Common myeloid progenitor, CD34-positive (primary cell): ENCODE measurements at regions not wholly inside any gene's neighbourhood (a gene's known extent, or its start where the extent isn't known, plus 50 kb on each side); places are given as distances from the start of the nearest gene placed in this dataset.
A peak's percentile ranks its signal among the peaks of the same experiment; 100 is the strongest.

Source experiments
- CTCF ChIA-PET: fragments of 350-600 bp; sonication (Branson Sonifier 250); formaldehyde crosslinking; loops from one replicate; lab custom pipeline; 2021; ENCODE audit warnings: antibody characterized with exemption; lab: Charles Lee
- POLR2A ChIA-PET: fragments of 350-600 bp; sonication (Branson Sonifier 250); formaldehyde crosslinking; loops from one replicate; lab custom pipeline; 2021; ENCODE audit warnings: antibody characterized with exemption; lab: Charles Lee
- DNase-seq, 3 donors: peaks; one replicate each; pipeline versions ENCODE4 v3.0.0 to v3.0.0-alpha.2; 2013
- H3K27ac ChIP-seq, 2 experiments: 1 replicate in 1 of 2; 2 replicates in 1 of 2; pipeline ENCODE4 v1.7.0; 2013; ENCODE audit warnings: inconsistent platforms in 2 of 2, low read length in 2 of 2, mild to moderate bottlenecking in 2 of 2, low read depth in 1 of 2, moderate library complexity in 1 of 2; ENCODE audit not compliant: severe bottlenecking in 2 of 2, insufficient read depth in 1 of 2, poor library complexity in 1 of 2
- H3K27me3 ChIP-seq, 5 experiments: replicated peaks in 2 of 5; 1 replicate in 3 of 5; 2 replicates in 2 of 5; pipeline versions ENCODE4 v1.6.1 to v1.7.0; 2013; ENCODE audit warnings: low read length in 4 of 5, mild to moderate bottlenecking in 2 of 5, moderate library complexity in 2 of 5, inconsistent platforms in 1 of 5; ENCODE audit not compliant: insufficient read depth in 5 of 5, control insufficient read depth in 4 of 5
- H3K36me3 ChIP-seq, 4 experiments: 1 replicate in 2 of 4; 2 replicates in 2 of 4; pipeline versions ENCODE4 v1.6.1 to v1.7.0; 2013; ENCODE audit warnings: low read length in 3 of 4, control low read depth in 1 of 4, mild to moderate bottlenecking in 1 of 4; ENCODE audit not compliant: control insufficient read depth in 4 of 4, insufficient read depth in 4 of 4
- H3K4me1 ChIP-seq, 4 experiments: 1 replicate in 3 of 4; 2 replicates in 1 of 4; pipeline versions ENCODE4 v1.6.1 to v1.7.1; 2013; ENCODE audit warnings: low read length in 3 of 4, mild to moderate bottlenecking in 3 of 4, control low read depth in 1 of 4, inconsistent platforms in 1 of 4, moderate library complexity in 1 of 4; ENCODE audit not compliant: control insufficient read depth in 4 of 4, insufficient read depth in 4 of 4; ENCODE audit errors: control extremely low read depth in 1 of 4
- H3K4me3 ChIP-seq, 7 experiments: 1 replicate in 4 of 7; 2 replicates in 3 of 7; pipeline versions ENCODE4 v1.5.1 to v1.7.0; 2013; ENCODE audit warnings: mild to moderate bottlenecking in 7 of 7, low read length in 6 of 7, moderate library complexity in 6 of 7, inconsistent platforms in 2 of 7, low read depth in 2 of 7, control low read depth in 1 of 7; ENCODE audit not compliant: insufficient read depth in 4 of 7, control insufficient read depth in 1 of 7; ENCODE audit errors: extremely low read depth in 1 of 7
- H3K9me3 ChIP-seq, 5 experiments: 1 replicate in 4 of 5; 2 replicates in 1 of 5; pipeline versions ENCODE4 v1.6.1 to v1.7.1; 2013; ENCODE audit warnings: low read length in 4 of 5, mild to moderate bottlenecking in 2 of 5, inconsistent platforms in 1 of 5, low read depth in 1 of 5, moderate library complexity in 1 of 5; ENCODE audit not compliant: control insufficient read depth in 4 of 5, insufficient read depth in 2 of 5; ENCODE audit errors: control extremely low read depth in 1 of 5
- WGBS: methylation state at CpG from one replicate; pipeline ENCODE4 v1.1.5; 2013; ENCODE audit not compliant: insufficient coverage; 5-methylcytosine and 5-hydroxymethylcytosine counted together

GRCh38 chr15:70510433-70510832 lies 252.9 kb downstream of the UACA start:
- Histone ChIP-seq H3K9me3 (peaks cover 0 to 13% (median 6%) of the 10 kb centered on the region in 5 experiments), H3K4me1 (peaks cover 20 to 71% (median 52%) of the 10 kb centered on the region in 4 experiments), H3K27me3 (no peaks in the 10 kb centered on the region), H3K4me3 (no peak overlapping the region), H3K36me3 (no peaks in the 10 kb centered on the region), H3K27ac (no peak overlapping the region)
- ChIA-PET CTCF (interaction anchor here (1.1 to 19.2 kb wide), 5 partner anchors 11 to 44 kb away, joined by 3 to 281 read pairs (median 7); no protein-coding TSS in a partner anchor), POLR2A (interaction anchor here (1.2 kb wide), 1 partner anchor 413 kb away, joined by 3 read pairs; the partner anchor contains the start of gene TLE3)
- no peak for DNase-seq
- WGBS: 100% methylated on average over 1 of the region's 2 CpGs

GRCh38 chr15:70509731-70510143 lies 253.6 kb downstream of the UACA start:
- POLR2A ChIA-PET: interaction anchor here (1.2 to 1.5 kb wide), 2 partner anchors 14 to 412 kb away, joined by 3 read pairs; partner anchors contain the start of gene TLE3

DNA sequence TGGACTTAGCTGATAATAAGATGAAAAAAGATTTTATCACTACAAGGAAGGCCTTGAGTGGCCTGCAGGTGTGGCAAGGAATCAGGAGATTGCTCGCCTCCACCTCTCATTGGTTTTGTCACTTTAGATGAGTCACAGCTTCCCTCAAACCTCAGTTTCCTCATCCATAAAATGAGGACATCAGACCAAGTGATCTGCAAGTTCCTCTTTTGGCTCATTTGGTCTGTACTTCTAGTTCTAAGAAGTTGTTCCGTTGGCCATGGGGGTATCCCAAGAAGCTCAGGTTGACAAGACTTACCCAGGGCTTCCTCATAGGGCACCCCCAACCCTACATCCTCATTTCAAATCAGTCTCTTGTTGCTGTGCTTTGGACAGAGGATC lies 254.1 kb downstream of the UACA start:
- Histone ChIP-seq H3K4me1 (peaks cover 24 to 76% (median 57%) of the 10 kb centered on the region in 4 experiments), H3K4me3 (no peak overlapping the region), H3K9me3 (peaks cover 0 to 13% (median 6%) of the 10 kb centered on the region in 5 experiments), H3K27me3 (no peaks in the 10 kb centered on the region), H3K27ac (no peak overlapping the region), H3K36me3 (no peaks in the 10 kb centered on the region)
- peak in 2 of 3 donors; percentile 91 to 92 for DNase-seq
- CTCF ChIA-PET: interaction anchor here (0.8 to 19.2 kb wide), 9 partner anchors 9 to 51 kb away, joined by 3 to 281 read pairs (median 4); no protein-coding TSS in a partner anchor
- WGBS: 0% methylated on average over 2 of the region's 2 CpGs
- POLR2A ChIA-PET: interaction anchor here (1.0 to 1.5 kb wide), 3 partner anchors 14 to 412 kb away, joined by 3 read pairs; partner anchors contain the start of gene TLE3

More at GRCh38 chr15:70509731-70510143, 253.6 kb downstream of the UACA start:
- H3K4me3 ChIP-seq: no peak overlapping the region
- H3K9me3 ChIP-seq: peaks cover 0 to 13% (median 6%) of the 10 kb centered on the region in 5 experiments
- peaks cover 24 to 76% (median 57%) of the 10 kb centered on the region in 4 experiments for H3K4me1 ChIP-seq
- H3K27me3 ChIP-seq: no peaks in the 10 kb centered on the region
- no peaks in the 10 kb centered on the region for H3K36me3 ChIP-seq
- H3K27ac ChIP-seq: no peak overlapping the region
- DNase-seq: peak in 2 of 3 donors; percentile 59 to 71
- 77% methylated on average over 3 of the region's 4 CpGs for WGBS
- CTCF ChIA-PET: interaction anchor here (0.8 to 19.2 kb wide), 8 partner anchors 10 to 50 kb away, joined by 3 to 281 read pairs (median 5); no protein-coding TSS in a partner anchor

DNA sequence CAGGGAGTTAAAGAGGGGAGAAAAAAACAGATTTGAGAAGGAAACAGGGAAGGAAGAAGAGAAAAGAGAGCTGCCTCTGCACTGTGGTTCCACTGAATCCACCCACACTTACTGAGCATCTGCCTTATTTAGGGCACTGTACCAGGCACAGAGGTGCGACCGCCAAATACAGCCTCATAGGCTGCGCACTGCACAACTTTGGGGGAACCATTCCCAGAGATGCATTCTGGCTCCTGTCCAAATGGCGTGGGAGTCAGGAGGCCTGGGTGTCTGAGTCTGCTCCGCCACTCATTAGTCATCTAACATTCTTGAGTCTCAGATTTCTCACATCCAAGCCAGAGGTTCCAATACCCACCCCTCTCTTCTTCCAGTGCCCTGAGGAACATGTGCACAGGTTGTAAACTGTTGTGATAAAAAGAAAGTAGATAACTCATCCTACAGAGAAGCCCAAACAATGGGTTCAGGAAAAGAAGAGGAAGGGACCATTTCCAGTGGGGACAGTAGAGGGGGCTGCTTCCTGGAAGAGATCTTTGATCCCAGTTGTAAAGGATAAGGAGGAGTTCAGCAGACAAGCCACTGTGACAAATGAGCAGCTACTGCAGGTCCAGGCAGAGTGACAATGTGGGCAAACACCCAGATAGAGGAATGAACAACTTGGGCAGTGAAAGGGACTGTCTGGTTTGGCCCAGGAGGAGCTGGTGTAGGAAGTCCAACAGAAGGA lies 254.6 kb downstream of the UACA start:
- POLR2A ChIA-PET: interaction anchor here (1.0 to 1.5 kb wide), 2 partner anchors 13 to 25 kb away, joined by 3 read pairs; no protein-coding TSS in a partner anchor
- H3K4me1 ChIP-seq: peaks cover 24 to 76% (median 57%) of the 10 kb centered on the region in 4 experiments
- CTCF ChIA-PET: interaction anchor here (0.8 to 19.2 kb wide), 12 partner anchors 9 to 51 kb away, joined by 3 to 281 read pairs (median 3); no protein-coding TSS in a partner anchor
- peaks cover 0 to 13% (median 6%) of the 10 kb centered on the region in 5 experiments for H3K9me3 ChIP-seq
- H3K27ac ChIP-seq: no peak overlapping the region
- no peak overlapping the region for H3K4me3 ChIP-seq
- peak in 2 of 3 donors; percentile 68 for DNase-seq
- H3K27me3 ChIP-seq: no peaks in the 10 kb centered on the region
- WGBS: 86% methylated on average over 4 of the region's 5 CpGs
- H3K36me3 ChIP-seq: no peaks in the 10 kb centered on the region

- no peak overlapping the region for H3K4me3 ChIP-seq
- no peak overlapping the region for H3K27ac ChIP-seq
- peak; percentile 64 to 93 (median 93) for DNase-seq
- WGBS: no CpG with 5 or more reads among the region's 1 CpG
- peaks cover 0 to 13% (median 6%) of the 10 kb centered on the region in 5 experiments for H3K9me3 ChIP-seq
- peaks cover 30 to 76% (median 62%) of the 10 kb centered on the region in 4 experiments for H3K4me1 ChIP-seq
- CTCF ChIA-PET: interaction anchor here (0.8 to 19.2 kb wide), 7 partner anchors 8 to 52 kb away, joined by 3 to 281 read pairs (median 3); no protein-coding TSS in a partner anchor
- no peaks in the 10 kb centered on the region for H3K36me3 ChIP-seq
- POLR2A ChIA-PET: no interaction called here
- H3K27me3 ChIP-seq: no peaks in the 10 kb centered on the region
These were observed 255.5 kb downstream of the UACA start for GRCh38 chr15:70507772-70508371.

DNA sequence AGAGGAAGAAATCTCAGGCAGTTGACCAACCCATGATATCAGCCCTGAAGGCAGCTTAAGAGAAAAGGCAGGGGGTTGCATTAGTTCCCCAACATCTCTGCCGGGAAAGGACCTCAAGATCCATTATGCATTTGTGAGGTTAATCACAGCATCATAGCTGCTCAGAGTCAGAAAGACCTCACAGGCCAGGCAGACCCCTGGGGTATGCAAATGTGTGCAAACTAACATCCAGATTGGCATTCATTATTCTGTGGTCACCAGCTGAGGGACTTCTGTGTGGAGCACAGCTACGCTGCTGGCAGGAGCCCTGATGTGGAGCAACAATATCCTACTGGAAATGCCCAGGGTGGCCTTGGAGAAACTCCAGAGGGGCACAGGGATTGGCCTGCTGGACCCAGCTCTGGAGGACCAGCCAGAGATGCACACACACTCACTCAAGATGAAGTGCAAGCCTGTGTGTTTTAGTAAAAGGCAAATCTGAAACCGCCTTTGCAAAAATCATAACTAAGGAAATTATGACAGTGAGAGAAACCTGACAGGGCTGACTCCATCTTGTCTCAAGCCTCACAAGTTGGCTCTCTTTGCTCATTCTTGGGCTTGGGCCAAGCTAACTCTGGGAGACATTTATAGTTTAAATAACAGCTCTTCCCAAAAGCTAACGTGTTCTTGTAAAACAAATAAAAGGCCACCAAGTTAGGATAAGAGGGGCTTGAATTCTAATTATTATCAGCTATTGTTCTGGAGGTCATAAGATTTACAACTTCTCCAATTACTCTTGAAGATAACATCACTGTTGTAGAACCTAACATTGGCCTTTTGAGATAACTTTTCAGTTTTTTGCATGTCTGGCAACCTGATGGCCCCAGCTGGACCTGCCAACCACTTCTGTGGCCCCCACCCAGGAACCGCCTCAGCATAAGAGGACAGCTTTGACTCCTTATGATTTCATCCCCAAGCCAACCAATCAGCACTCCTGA lies 257.1 kb downstream of the UACA start:
- Histone ChIP-seq H3K9me3 (peaks cover 0 to 9% (median 6%) of the 10 kb centered on the region in 5 experiments), H3K4me3 (no peak overlapping the region), H3K4me1 (peaks cover 31 to 91% (median 77%) of the 10 kb centered on the region in 4 experiments), H3K27ac (no peak overlapping the region), H3K36me3 (no peaks in the 10 kb centered on the region), H3K27me3 (no peaks in the 10 kb centered on the region)
- WGBS: 88% methylated on average over 4 of the region's 5 CpGs
- POLR2A ChIA-PET: interaction anchor here (0.7 to 2.8 kb wide), 3 partner anchors 11 to 1053 kb away, joined by 3 to 21 read pairs (median 11); no protein-coding TSS in a partner anchor
- CTCF ChIA-PET: interaction anchor here (1.2 to 19.2 kb wide), 12 partner anchors 8 to 931 kb away, joined by 3 to 281 read pairs (median 6); no protein-coding TSS in a partner anchor
- no peak for DNase-seq
